HCT116 (cell line): ENCODE measurements at regions not wholly inside any gene's neighbourhood (a gene's known extent, or its start where the extent isn't known, plus 50 kb on each side); places are given as distances from the start of the nearest gene placed in this dataset.
"Not testable (repeated sequence)": the region's sequence is repeated elsewhere in the genome, so short reads cannot be mapped to it uniquely, and the experiment has no call there.

ENCODE experiments used
- EZH2phosphoT487 ChIP-seq: fragments of 200-600 bp; IDR thresholded peaks from 2 replicates; pipeline ENCODE4 v1.6.1; 2018; ENCODE audit warnings: antibody characterized with exemption, borderline replicate concordance
- MAX ChIP-seq: IDR thresholded peaks from 2 replicates; pipeline ENCODE4 v1.6.1; 2012
- POLR2A ChIP-seq: IDR thresholded peaks from 2 replicates; pipeline ENCODE4 v1.7.0; 2011; ENCODE audit warnings: borderline replicate concordance; ENCODE audit not compliant: insufficient read depth, insufficient read length; ENCODE audit errors: extremely low read depth
- POLR2AphosphoS5 ChIP-seq: IDR thresholded peaks from 2 replicates; pipeline ENCODE4 v1.6.1; 2011; ENCODE audit warnings: mild to moderate bottlenecking, low read depth, low read length, moderate library complexity
- RAD21 ChIP-seq: IDR thresholded peaks from 2 replicates; pipeline ENCODE4 v1.6.1; 2012; ENCODE audit warnings: low read depth, mild to moderate bottlenecking
- SP1 ChIP-seq: IDR thresholded peaks from 2 replicates; pipeline ENCODE4 v1.6.1; 2012; ENCODE audit warnings: low read depth
- YY1 ChIP-seq: IDR thresholded peaks from 2 replicates; pipeline ENCODE4 v1.6.1; 2011; ENCODE audit warnings: low read length, low read depth, moderate library complexity, mild to moderate bottlenecking; ENCODE audit not compliant: insufficient replicate concordance; ENCODE audit errors: extremely low read depth
- TF ChIP-seq, protein P1 (sequence below), 3 experiments: fragments of 200-600 bp in 1 of 3; sonication (generic) in 1 of 3; IDR thresholded peaks in 2 of 3; conservative IDR thresholded peaks in 1 of 3; 2 replicates each; pipeline ENCODE4 v1.5.1; 2012 to 2017; ENCODE audit warnings: low read depth in 2 of 3, low read length in 2 of 3, antibody characterized with exemption in 1 of 3, borderline replicate concordance in 1 of 3, control low read depth in 1 of 3, mild to moderate bottlenecking in 1 of 3, mixed read lengths in 1 of 3, mixed run types in 1 of 3, moderate library complexity in 1 of 3; ENCODE audit not compliant: insufficient read depth in 1 of 3
- TF ChIP-seq, protein P2 (sequence below): IDR thresholded peaks from 2 replicates; pipeline ENCODE4 v1.6.1; 2012; ENCODE audit warnings: low read depth

DNA sequence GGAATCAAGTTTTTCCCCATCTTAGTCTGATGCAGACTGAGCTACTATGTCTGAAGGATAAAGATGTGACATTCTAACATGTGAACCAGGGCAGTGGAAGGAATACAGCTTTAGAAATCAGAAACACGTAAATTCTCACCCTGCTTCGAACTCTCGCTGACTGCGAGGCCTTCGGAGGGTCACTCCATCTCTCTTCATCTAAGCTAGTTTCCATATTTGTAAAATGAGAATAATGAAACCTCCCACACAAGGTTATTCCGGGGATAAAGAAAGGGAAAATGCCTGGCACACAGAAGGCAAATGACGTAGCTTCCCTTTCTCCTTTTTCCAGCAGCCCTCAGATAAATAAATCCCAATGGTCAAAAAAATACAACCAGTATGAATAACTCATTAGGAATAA, 152.0 kb downstream of the ATP6V0E2 start:
- TF ChIP-seq, protein P1, sequence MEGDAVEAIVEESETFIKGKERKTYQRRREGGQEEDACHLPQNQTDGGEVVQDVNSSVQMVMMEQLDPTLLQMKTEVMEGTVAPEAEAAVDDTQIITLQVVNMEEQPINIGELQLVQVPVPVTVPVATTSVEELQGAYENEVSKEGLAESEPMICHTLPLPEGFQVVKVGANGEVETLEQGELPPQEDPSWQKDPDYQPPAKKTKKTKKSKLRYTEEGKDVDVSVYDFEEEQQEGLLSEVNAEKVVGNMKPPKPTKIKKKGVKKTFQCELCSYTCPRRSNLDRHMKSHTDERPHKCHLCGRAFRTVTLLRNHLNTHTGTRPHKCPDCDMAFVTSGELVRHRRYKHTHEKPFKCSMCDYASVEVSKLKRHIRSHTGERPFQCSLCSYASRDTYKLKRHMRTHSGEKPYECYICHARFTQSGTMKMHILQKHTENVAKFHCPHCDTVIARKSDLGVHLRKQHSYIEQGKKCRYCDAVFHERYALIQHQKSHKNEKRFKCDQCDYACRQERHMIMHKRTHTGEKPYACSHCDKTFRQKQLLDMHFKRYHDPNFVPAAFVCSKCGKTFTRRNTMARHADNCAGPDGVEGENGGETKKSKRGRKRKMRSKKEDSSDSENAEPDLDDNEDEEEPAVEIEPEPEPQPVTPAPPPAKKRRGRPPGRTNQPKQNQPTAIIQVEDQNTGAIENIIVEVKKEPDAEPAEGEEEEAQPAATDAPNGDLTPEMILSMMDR (IDR thresholded peaks at IDR 0.05 in 2 of 3, conservative IDR thresholded peaks at IDR 0.05 in 1 of 3; ENCODE audit: borderline replicate concordance in 1 of 3, insufficient read depth in 1 of 3, low read depth in 2 of 3, low read length in 2 of 3), result not testable (repeated sequence)
- TF ChIP-seq EZH2phosphoT487, YY1, POLR2AphosphoS5, RAD21, SP1, POLR2A, MAX: not testable (repeated sequence)
- TF ChIP-seq, protein P2, sequence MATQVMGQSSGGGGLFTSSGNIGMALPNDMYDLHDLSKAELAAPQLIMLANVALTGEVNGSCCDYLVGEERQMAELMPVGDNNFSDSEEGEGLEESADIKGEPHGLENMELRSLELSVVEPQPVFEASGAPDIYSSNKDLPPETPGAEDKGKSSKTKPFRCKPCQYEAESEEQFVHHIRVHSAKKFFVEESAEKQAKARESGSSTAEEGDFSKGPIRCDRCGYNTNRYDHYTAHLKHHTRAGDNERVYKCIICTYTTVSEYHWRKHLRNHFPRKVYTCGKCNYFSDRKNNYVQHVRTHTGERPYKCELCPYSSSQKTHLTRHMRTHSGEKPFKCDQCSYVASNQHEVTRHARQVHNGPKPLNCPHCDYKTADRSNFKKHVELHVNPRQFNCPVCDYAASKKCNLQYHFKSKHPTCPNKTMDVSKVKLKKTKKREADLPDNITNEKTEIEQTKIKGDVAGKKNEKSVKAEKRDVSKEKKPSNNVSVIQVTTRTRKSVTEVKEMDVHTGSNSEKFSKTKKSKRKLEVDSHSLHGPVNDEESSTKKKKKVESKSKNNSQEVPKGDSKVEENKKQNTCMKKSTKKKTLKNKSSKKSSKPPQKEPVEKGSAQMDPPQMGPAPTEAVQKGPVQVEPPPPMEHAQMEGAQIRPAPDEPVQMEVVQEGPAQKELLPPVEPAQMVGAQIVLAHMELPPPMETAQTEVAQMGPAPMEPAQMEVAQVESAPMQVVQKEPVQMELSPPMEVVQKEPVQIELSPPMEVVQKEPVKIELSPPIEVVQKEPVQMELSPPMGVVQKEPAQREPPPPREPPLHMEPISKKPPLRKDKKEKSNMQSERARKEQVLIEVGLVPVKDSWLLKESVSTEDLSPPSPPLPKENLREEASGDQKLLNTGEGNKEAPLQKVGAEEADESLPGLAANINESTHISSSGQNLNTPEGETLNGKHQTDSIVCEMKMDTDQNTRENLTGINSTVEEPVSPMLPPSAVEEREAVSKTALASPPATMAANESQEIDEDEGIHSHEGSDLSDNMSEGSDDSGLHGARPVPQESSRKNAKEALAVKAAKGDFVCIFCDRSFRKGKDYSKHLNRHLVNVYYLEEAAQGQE, result not testable (repeated sequence)
